HCT116 (cell line): ENCODE measurements at regions not wholly inside any gene's neighbourhood (a gene's known extent, or its start where the extent isn't known, plus 50 kb on each side); places are given as distances from the start of the nearest gene placed in this dataset.

ENCODE experiments used
- ATAC-seq: fragments of 200-7000 bp; cut with Tn5 transposase; 2 replicates; pipeline ENCODE4 v1.9.1; 2020; ENCODE audit warnings: mild to moderate bottlenecking, moderate library complexity
- BruUV-seq: library from RNA; stranded (reverse); fragments of 400-500 nt; replicated peaks from 2 replicates; lab custom pipeline; 2021; lab: Mats Ljungman, UMichigan
- CTCF ChIA-PET: fragments of 300-600 bp; sonication (Branson Sonifier 250); formaldehyde crosslinking; loops from one replicate; lab custom pipeline; 2021; ENCODE audit warnings: antibody characterized with exemption; lab: Charles Lee
- POLR2A ChIA-PET: fragments of 300-600, 350-600 bp; sonication (Branson Sonifier 250); formaldehyde crosslinking; loops from one replicate; lab custom pipeline; 2021; ENCODE audit warnings: antibody characterized with exemption; lab: Charles Lee
- RAD21 ChIA-PET, 2 experiments: fragments of 300-600 bp; sonication (Branson Sonifier 250); formaldehyde crosslinking; loops; one replicate each; lab custom pipeline; 2023; ENCODE audit warnings: low total read pairs in 2 of 2; ENCODE audit not compliant: uncharacterized antibody in 2 of 2, unreplicated experiment in 2 of 2, low non-redundant PET in 1 of 2; lab: Charles Lee
- DNase-seq: peaks from one replicate; pipeline ENCODE4 v3.0.0-alpha.2; 2010; ENCODE audit warnings: low read depth, low spot score
- H2AFZ ChIP-seq: fragments of 200-600 bp; shearing (Covaris generic), sonication (generic); 2 replicates; pipeline ENCODE4 v1.6.1; 2017; ENCODE audit warnings: low read depth, mixed run types, mixed read lengths, antibody characterized with exemption, low read length; ENCODE audit not compliant: poor library complexity, severe bottlenecking
- H3K27ac ChIP-seq: 2 replicates; pipeline ENCODE4 v1.5.1; 2012; ENCODE audit warnings: low read depth, low read length
- H3K27me3 ChIP-seq: fragments of 200-600 bp; sonication (generic); 2 replicates; pipeline ENCODE4 v1.6.1; 2016; ENCODE audit warnings: mixed run types, low read length, mixed read lengths; ENCODE audit not compliant: insufficient read depth
- H3K36me3 ChIP-seq, 2 experiments: fragments of 200-500 bp in 1 of 2; fragments of 200-600 bp in 1 of 2; sonication (Bioruptor generic) in 1 of 2; sonication (generic) in 1 of 2; 2 replicates each; pipeline versions ENCODE4 v1.5.1 to v1.6.1; 2014 to 2016; ENCODE audit warnings: low read length in 2 of 2, inconsistent platforms in 1 of 2, mixed read lengths in 1 of 2, mixed run types in 1 of 2; ENCODE audit not compliant: insufficient read depth in 2 of 2, control insufficient read depth in 1 of 2
- H3K4me1 ChIP-seq, 2 experiments: fragments of 200-600 bp in 1 of 2; sonication (generic) in 1 of 2; 2 replicates each; pipeline versions ENCODE4 v1.5.1 to v1.6.1; 2012 to 2017; ENCODE audit warnings: low read length in 2 of 2, inconsistent platforms in 1 of 2, mild to moderate bottlenecking in 1 of 2, mixed read lengths in 1 of 2, mixed run types in 1 of 2, moderate library complexity in 1 of 2; ENCODE audit not compliant: insufficient read depth in 2 of 2, control insufficient read depth in 1 of 2
- H3K4me2 ChIP-seq: fragments of 200-600 bp; sonication (generic); 2 replicates; pipeline ENCODE4 v1.6.1; 2017; ENCODE audit warnings: mixed run types, low read length, mixed read lengths
- H3K4me3 ChIP-seq, 2 experiments: fragments of 200-600 bp in 1 of 2; sonication (generic) in 1 of 2; replicated peaks in 1 of 2; 2 replicates each; pipeline ENCODE4 v1.5.1; 2011 to 2016; ENCODE audit warnings: low read length in 2 of 2, control low read depth in 1 of 2, low read depth in 1 of 2, mild to moderate bottlenecking in 1 of 2, mixed read lengths in 1 of 2, mixed run types in 1 of 2
- H3K79me2 ChIP-seq: fragments of 200-600 bp; sonication (generic); 2 replicates; pipeline ENCODE4 v1.6.1; 2017; ENCODE audit warnings: mild to moderate bottlenecking, mixed run types, low read length, moderate library complexity, mixed read lengths; ENCODE audit not compliant: insufficient read depth
- H3K9ac ChIP-seq: fragments of 200-600 bp; sonication (generic); 2 replicates; pipeline ENCODE4 v1.6.1; 2016; ENCODE audit warnings: low read length, mixed read lengths
- H3K9me2 ChIP-seq: fragments of 200-600 bp; sonication (generic), shearing (Covaris generic); 2 replicates; pipeline ENCODE4 v1.6.1; 2017; ENCODE audit warnings: mixed run types, mild to moderate bottlenecking, moderate library complexity; ENCODE audit not compliant: insufficient read depth
- H3K9me3 ChIP-seq, 2 experiments: fragments of 200-500 bp in 1 of 2; fragments of 200-600 bp in 1 of 2; sonication (Bioruptor generic) in 1 of 2; sonication (generic) in 1 of 2; 2 replicates each; pipeline ENCODE4 v1.6.1; 2014 to 2017; ENCODE audit warnings: low read length in 2 of 2, mixed read lengths in 2 of 2, inconsistent platforms in 1 of 2, low read depth in 1 of 2, mild to moderate bottlenecking in 1 of 2, mixed run types in 1 of 2, moderate library complexity in 1 of 2; ENCODE audit not compliant: control insufficient read depth in 1 of 2, insufficient read depth in 1 of 2
- H4K20me1 ChIP-seq: fragments of 200-600 bp; sonication (generic), shearing (Covaris generic); 2 replicates; pipeline ENCODE4 v1.6.1; 2017; ENCODE audit warnings: mixed run types, mild to moderate bottlenecking, moderate library complexity; ENCODE audit not compliant: insufficient read depth
- ATF3 ChIP-seq: IDR thresholded peaks from 2 replicates; pipeline ENCODE4 v1.6.1; 2012
- CBX3 ChIP-seq: IDR thresholded peaks from 2 replicates; pipeline ENCODE4 v1.6.1; 2012; ENCODE audit warnings: low read depth
- CEBPB ChIP-seq: IDR thresholded peaks from 2 replicates; pipeline ENCODE4 v1.6.1; 2012; ENCODE audit warnings: low read depth
- EGR1 ChIP-seq: IDR thresholded peaks from 2 replicates; pipeline ENCODE4 v1.6.1; 2012; ENCODE audit warnings: low read depth
- EZH2phosphoT487 ChIP-seq: fragments of 200-600 bp; IDR thresholded peaks from 2 replicates; pipeline ENCODE4 v1.6.1; 2018; ENCODE audit warnings: antibody characterized with exemption, borderline replicate concordance
- JUND ChIP-seq: IDR thresholded peaks from 2 replicates; pipeline ENCODE4 v1.6.1; 2012
- MAX ChIP-seq: IDR thresholded peaks from 2 replicates; pipeline ENCODE4 v1.6.1; 2012
- POLR2A ChIP-seq: IDR thresholded peaks from 2 replicates; pipeline ENCODE4 v1.7.0; 2011; ENCODE audit warnings: borderline replicate concordance; ENCODE audit not compliant: insufficient read depth, insufficient read length; ENCODE audit errors: extremely low read depth
- POLR2AphosphoS5 ChIP-seq: IDR thresholded peaks from 2 replicates; pipeline ENCODE4 v1.6.1; 2011; ENCODE audit warnings: mild to moderate bottlenecking, low read depth, low read length, moderate library complexity
- RAD21 ChIP-seq: IDR thresholded peaks from 2 replicates; pipeline ENCODE4 v1.6.1; 2012; ENCODE audit warnings: low read depth, mild to moderate bottlenecking
- SP1 ChIP-seq: IDR thresholded peaks from 2 replicates; pipeline ENCODE4 v1.6.1; 2012; ENCODE audit warnings: low read depth
- SRF ChIP-seq: IDR thresholded peaks from 2 replicates; pipeline ENCODE4 v1.6.1; 2012; ENCODE audit warnings: low read depth
- TCF7L2 ChIP-seq: IDR thresholded peaks from 2 replicates; pipeline ENCODE4 v1.7.0; 2011; ENCODE audit warnings: borderline replicate concordance, inconsistent platforms; ENCODE audit not compliant: insufficient read depth, insufficient read length; ENCODE audit errors: extremely low read depth
- YY1 ChIP-seq: IDR thresholded peaks from 2 replicates; pipeline ENCODE4 v1.6.1; 2011; ENCODE audit warnings: low read length, low read depth, moderate library complexity, mild to moderate bottlenecking; ENCODE audit not compliant: insufficient replicate concordance; ENCODE audit errors: extremely low read depth
- ZBTB33 ChIP-seq: IDR thresholded peaks from 2 replicates; pipeline ENCODE4 v1.6.1; 2011; ENCODE audit warnings: mild to moderate bottlenecking, low read length, moderate library complexity; ENCODE audit not compliant: insufficient replicate concordance; ENCODE audit errors: extremely low read depth
- ZFX ChIP-seq: fragments of 450-650 bp; IDR thresholded peaks from 2 replicates; pipeline ENCODE4 v1.6.1; 2017
- ZNF274 ChIP-seq: fragments of 200-500 bp; sonication (Bioruptor generic); IDR thresholded peaks from 2 replicates; pipeline ENCODE4 v1.6.1; 2014; ENCODE audit warnings: mild to moderate bottlenecking, low read depth, low read length, inconsistent platforms
- intact Hi-C: fragments of 100-400 bp; cut with micrococcal nuclease; formaldehyde crosslinking; loops from 2 replicates; pipeline ENCODE4 v1.10.0; 2022

GRCh38 chr2:138948070-138948539 lies 167.9 kb upstream of the NXPH2 start (continued):
- TF ChIP-seq ATF3 = peak; percentile 76
- TF ChIP-seq MAX = peak; percentile 75

- Histone ChIP-seq H3K4me2 (no peak overlapping the region), H3K9ac (no peak overlapping the region), H4K20me1 (no peaks in the 10 kb centered on the region), H3K4me3 (no peak overlapping the region), H2AFZ (no peak overlapping the region), H3K9me3 (no peaks in the 10 kb centered on the region), H3K4me1 (peaks cover 9 to 19% of the 10 kb centered on the region in 2 experiments), H3K79me2 (no peaks in the 10 kb centered on the region), H3K9me2 (no peaks in the 10 kb centered on the region), H3K27me3 (peaks cover 30% of the 10 kb centered on the region), H3K36me3 (no peaks in the 10 kb centered on the region), H3K27ac (no peak overlapping the region)
- no peak for TF ChIP-seq EGR1
- TF ChIP-seq JUND = no peak
- TF ChIP-seq YY1 = no peak
- TF ChIP-seq CEBPB = no peak
- no peak for TF ChIP-seq TCF7L2
- TF ChIP-seq EZH2phosphoT487 = no peak
- DNase-seq (no peak), ATAC-seq (no peak)
- ChIA-PET RAD21 (no interaction called here), POLR2A (no interaction called here), CTCF (no interaction called here)
- intact Hi-C loops = no loop called here
- no TSS peak for BruUV-seq
Observed at GRCh38 chr2:138943470-138943869, 163.3 kb upstream of the NXPH2 start.

GRCh38 chr2:138942466-138942865 lies 162.3 kb upstream of the NXPH2 start:
- intact Hi-C loops = no loop called here
- DNase-seq = no peak
- no peak overlapping the region for H3K9ac ChIP-seq
- ChIA-PET RAD21 (no interaction called here), CTCF (no interaction called here), POLR2A (no interaction called here)
- BruUV-seq = no TSS peak
- no peak overlapping the region for H3K4me3 ChIP-seq
- H3K36me3 ChIP-seq = no peaks in the 10 kb centered on the region
- no peaks in the 10 kb centered on the region for H3K9me3 ChIP-seq
- ATAC-seq = no peak
- no peak overlapping the region for H2AFZ ChIP-seq
- H3K27me3 ChIP-seq = peaks cover 30% of the 10 kb centered on the region
- no peak overlapping the region for H3K4me2 ChIP-seq
- H3K79me2 ChIP-seq = no peaks in the 10 kb centered on the region
- H4K20me1 ChIP-seq = no peaks in the 10 kb centered on the region
- peaks cover 4 to 9% of the 10 kb centered on the region in 2 experiments for H3K4me1 ChIP-seq
- no peaks in the 10 kb centered on the region for H3K9me2 ChIP-seq
- H3K27ac ChIP-seq = no peak overlapping the region
- TF ChIP-seq ZBTB33 (no peak), POLR2AphosphoS5 (no peak), ZNF274 (no peak), RAD21 (no peak), CBX3 (no peak), YY1 (no peak), SRF (no peak), EGR1 (no peak), ZFX (no peak), POLR2A (no peak), EZH2phosphoT487 (no peak), MAX (no peak), JUND (no peak), SP1 (no peak)
